HEK293 (cell line): ENCODE measurements at regions not wholly inside any gene's neighbourhood (a gene's known extent, or its start where the extent isn't known, plus 50 kb on each side); places are given as distances from the start of the nearest gene placed in this dataset.

Experiments used
- CTCF ChIA-PET: fragments of 350-600 bp; formaldehyde crosslinking; extraction: SDS; loops from one replicate; lab custom pipeline; 2021; ENCODE audit warnings: antibody characterized with exemption; lab: Yijun Ruan, JAX
- POLR2A ChIA-PET: fragments of 300-600 bp; formaldehyde crosslinking; extraction: SDS; loops from one replicate; lab custom pipeline; 2020; ENCODE audit warnings: antibody characterized with exemption, inconsistent platforms; lab: Yijun Ruan, JAX
- H3K27ac ChIP-seq: fragments of 200-500 bp; sonication (Bioruptor generic); 2 replicates; pipeline ENCODE4 v1.5.1; 2014; ENCODE audit warnings: low read depth, low read length, control low read depth, inconsistent platforms; ENCODE audit errors: extremely low read depth
- H3K36me3 ChIP-seq, 2 experiments: fragments of 200-500 bp in 1 of 2; sonication (Bioruptor generic) in 1 of 2; 1 replicate in 1 of 2; 2 replicates in 1 of 2; pipeline ENCODE4 v1.5.1; 2014 to 2017; ENCODE audit warnings: inconsistent platforms in 2 of 2, low read length in 2 of 2; ENCODE audit not compliant: control insufficient read depth in 2 of 2, insufficient read depth in 1 of 2
- H3K4me1 ChIP-seq: fragments of 200-500 bp; sonication (Bioruptor generic); 2 replicates; pipeline ENCODE4 v1.5.1; 2014; ENCODE audit warnings: mild to moderate bottlenecking, low read length, inconsistent platforms; ENCODE audit not compliant: control insufficient read depth, insufficient read depth
- H3K4me3 ChIP-seq: 2 replicates; pipeline ENCODE4 v1.5.1; 2011; ENCODE audit warnings: low read depth, mild to moderate bottlenecking, control low read depth, low read length, moderate library complexity
- H3K9me3 ChIP-seq: fragments of 200-500 bp; sonication (Bioruptor generic); 2 replicates; pipeline ENCODE4 v1.5.1; 2014; ENCODE audit warnings: low read depth, low read length, inconsistent platforms; ENCODE audit not compliant: control insufficient read depth, insufficient read depth
- BCL11B ChIP-seq: fragments of 450-650 bp; formaldehyde crosslinking; IDR thresholded peaks from 2 replicates; pipeline ENCODE4 v1.5.1; 2016; ENCODE audit warnings: low read depth, missing biosample characterization, missing genetic modification characterization
- BCL6B ChIP-seq: fragments of 450-650 bp; formaldehyde crosslinking; IDR thresholded peaks from 2 replicates; pipeline ENCODE4 v1.5.1; 2017; ENCODE audit warnings: missing biosample characterization, missing genetic modification characterization
- HOXA7 ChIP-seq: sonication (generic); formaldehyde crosslinking; IDR thresholded peaks from 2 replicates; pipeline ENCODE4 v1.8.1; 2022; ENCODE audit warnings: missing genetic modification reagents, borderline replicate concordance
- MYNN ChIP-seq: fragments of 450-650 bp; formaldehyde crosslinking; IDR thresholded peaks from 2 replicates; pipeline ENCODE4 v1.5.1; 2016; ENCODE audit warnings: missing biosample characterization, missing genetic modification characterization, borderline replicate concordance
- MZF1 ChIP-seq: fragments of 450-650 bp; formaldehyde crosslinking; IDR thresholded peaks from 2 replicates; pipeline ENCODE4 v1.5.1; 2017; ENCODE audit warnings: missing biosample characterization, missing genetic modification characterization, borderline replicate concordance
- OSR2 ChIP-seq: fragments of 450-650 bp; formaldehyde crosslinking; IDR thresholded peaks from 2 replicates; pipeline ENCODE4 v1.5.1; 2016; ENCODE audit warnings: missing biosample characterization, missing genetic modification characterization
- OVOL3 ChIP-seq: fragments of 450-650 bp; formaldehyde crosslinking; IDR thresholded peaks from 2 replicates; pipeline ENCODE4 v1.5.1; 2016; ENCODE audit warnings: missing biosample characterization, missing genetic modification characterization
- PATZ1 ChIP-seq: fragments of 450-650 bp; formaldehyde crosslinking; IDR thresholded peaks from 2 replicates; pipeline ENCODE4 v1.5.1; 2016; ENCODE audit warnings: missing biosample characterization, missing genetic modification characterization
- PRDM10 ChIP-seq: fragments of 450-650 bp; formaldehyde crosslinking; IDR thresholded peaks from 2 replicates; pipeline ENCODE4 v1.5.1; 2016; ENCODE audit warnings: missing biosample characterization, missing genetic modification characterization
- PRDM6 ChIP-seq: fragments of 450-650 bp; formaldehyde crosslinking; IDR thresholded peaks from 2 replicates; pipeline ENCODE4 v1.5.1; 2017; ENCODE audit warnings: missing biosample characterization, missing genetic modification characterization
- TCF7L2 ChIP-seq: IDR thresholded peaks from 2 replicates; pipeline ENCODE4 v1.6.1; 2011; ENCODE audit warnings: low read depth, mild to moderate bottlenecking, inconsistent platforms, low read length, moderate library complexity, borderline replicate concordance
- TRIM28 ChIP-seq: IDR thresholded peaks from 2 replicates; pipeline ENCODE4 v1.6.1; 2011; ENCODE audit warnings: low read length, control low read depth, borderline replicate concordance
- YY2 ChIP-seq: fragments of 450-650 bp; formaldehyde crosslinking; IDR thresholded peaks from 2 replicates; pipeline ENCODE4 v1.5.1; 2016; ENCODE audit warnings: missing biosample characterization, missing genetic modification characterization
- ZBTB10 ChIP-seq: fragments of 450-650 bp; formaldehyde crosslinking; IDR thresholded peaks from 2 replicates; pipeline ENCODE4 v1.5.1; 2016; ENCODE audit warnings: missing biosample characterization, missing genetic modification characterization
- ZBTB20 ChIP-seq: fragments of 450-650 bp; formaldehyde crosslinking; IDR thresholded peaks from 2 replicates; pipeline ENCODE4 v1.5.1; 2016; ENCODE audit warnings: missing biosample characterization, missing genetic modification characterization
- ZBTB21 ChIP-seq: fragments of 450-650 bp; formaldehyde crosslinking; IDR thresholded peaks from 2 replicates; pipeline ENCODE4 v1.5.1; 2017; ENCODE audit warnings: missing biosample characterization, missing genetic modification characterization
- ZFP41 ChIP-seq: fragments of 450-650 bp; formaldehyde crosslinking; IDR thresholded peaks from 2 replicates; pipeline ENCODE4 v1.5.1; 2016; ENCODE audit warnings: missing biosample characterization, missing genetic modification characterization, borderline replicate concordance
- ZNF112 ChIP-seq: fragments of 450-650 bp; formaldehyde crosslinking; IDR thresholded peaks from 2 replicates; pipeline ENCODE4 v1.5.0; 2017; ENCODE audit warnings: missing biosample characterization, missing genetic modification characterization
- ZNF121 ChIP-seq: fragments of 450-650 bp; formaldehyde crosslinking; IDR thresholded peaks from 2 replicates; pipeline ENCODE4 v1.5.1; 2016; ENCODE audit warnings: missing biosample characterization, missing genetic modification characterization
- ZNF174 ChIP-seq: fragments of 450-650 bp; formaldehyde crosslinking; IDR thresholded peaks from 2 replicates; pipeline ENCODE4 v1.5.0; 2017; ENCODE audit warnings: missing biosample characterization, mild to moderate bottlenecking, missing genetic modification characterization
- ZNF19 ChIP-seq: fragments of 450-650 bp; formaldehyde crosslinking; IDR thresholded peaks from 2 replicates; pipeline ENCODE4; 2016; ENCODE audit warnings: missing biosample characterization, missing genetic modification characterization, low read depth
- ZNF202 ChIP-seq: fragments of 450-650 bp; formaldehyde crosslinking; IDR thresholded peaks from 2 replicates; pipeline ENCODE4 v1.5.1; 2016; ENCODE audit warnings: missing biosample characterization, missing genetic modification characterization, borderline replicate concordance
- ZNF214 ChIP-seq: fragments of 450-650 bp; formaldehyde crosslinking; IDR thresholded peaks from 2 replicates; pipeline ENCODE4 v1.5.1; 2017; ENCODE audit warnings: missing biosample characterization, mild to moderate bottlenecking, missing genetic modification characterization, borderline replicate concordance
- ZNF391 ChIP-seq: fragments of 450-650 bp; formaldehyde crosslinking; IDR thresholded peaks from 2 replicates; pipeline ENCODE4 v1.5.1; 2016; ENCODE audit warnings: low read depth, missing biosample characterization, missing genetic modification characterization, borderline replicate concordance
- ZNF529 ChIP-seq: fragments of 450-650 bp; formaldehyde crosslinking; IDR thresholded peaks from 2 replicates; pipeline ENCODE4 v1.5.1; 2017; ENCODE audit warnings: missing genetic modification characterization, missing biosample characterization; ENCODE audit not compliant: insufficient replicate concordance
- ZNF621 ChIP-seq: fragments of 450-650 bp; formaldehyde crosslinking; IDR thresholded peaks from 2 replicates; pipeline ENCODE4 v1.5.1; 2017; ENCODE audit warnings: missing biosample characterization, missing genetic modification characterization
- ZNF658 ChIP-seq: fragments of 450-650 bp; formaldehyde crosslinking; IDR thresholded peaks from 2 replicates; pipeline ENCODE4; 2016; ENCODE audit warnings: missing biosample characterization, missing genetic modification characterization
- ZSCAN30 ChIP-seq: fragments of 450-650 bp; IDR thresholded peaks from 2 replicates; pipeline ENCODE4 v1.5.1; 2018; ENCODE audit warnings: missing biosample characterization, mild to moderate bottlenecking, missing genetic modification characterization, moderate library complexity

- ChIA-PET CTCF (no interaction called here), POLR2A (no interaction called here)
- Histone ChIP-seq H3K9me3 (no peaks in the 10 kb centered on the region), H3K4me3 (no peak overlapping the region), H3K27ac (no peak overlapping the region), H3K36me3 (no peaks in the 10 kb centered on the region), H3K4me1 (peaks cover 5% of the 10 kb centered on the region)
- TF ChIP-seq ZSCAN30 (tag by site-specific recombination) = no peak
- peak; percentile 75 for TF ChIP-seq PRDM6
- TF ChIP-seq OVOL3 = no peak
- no peak for TF ChIP-seq ZNF214 (tag by site-specific recombination)
- peak; percentile 78; the same call in 1 of the 2 replicates for TF ChIP-seq TRIM28
- no peak for TF ChIP-seq ZNF174 (tag by site-specific recombination)
- TF ChIP-seq BCL6B = no peak
- no peak for TF ChIP-seq YY2
- TF ChIP-seq OSR2 = peak; percentile 61; the same call in 1 of the 2 replicates
- no peak for TF ChIP-seq ZFP41 (tag by site-specific recombination)
- no peak for TF ChIP-seq ZBTB10
- peak; percentile 39 for TF ChIP-seq ZNF529 (tag by site-specific recombination)
- no peak for TF ChIP-seq ZBTB20 (tag by site-specific recombination)
- no peak for TF ChIP-seq ZNF202 (tag by site-specific recombination)
- TF ChIP-seq ZNF658 (tag by site-specific recombination) = no peak
- no peak for TF ChIP-seq ZNF112 (tag by site-specific recombination)
- no peak for TF ChIP-seq PRDM10 (tag by site-specific recombination)
- peak; percentile 95 for TF ChIP-seq MZF1 (tag by site-specific recombination)
- TF ChIP-seq ZNF621 (tag by site-specific recombination) = no peak
- TF ChIP-seq MYNN (tag by site-specific recombination) = no peak
- TF ChIP-seq PATZ1 = no peak
- no peak for TF ChIP-seq ZNF391
- TF ChIP-seq BCL11B = no peak
- TF ChIP-seq TCF7L2 = no peak; the same call in 1 of the 2 replicates
- no peak for TF ChIP-seq HOXA7 (CRISPR knock-in tag)
- no peak for TF ChIP-seq ZNF121 (tag by site-specific recombination)
- TF ChIP-seq ZBTB21 = no peak
- no peak for TF ChIP-seq ZNF19 (tag by site-specific recombination)
Observed at GRCh38 chr3:117628823-117629291, 919.3 kb downstream of the TUSC7 start.
